Prostate gland (tissue), 2 donors: ENCODE measurements at regions not wholly inside any gene's neighbourhood (a gene's known extent, or its start where the extent isn't known, plus 50 kb on each side); places are given as distances from the start of the nearest gene placed in this dataset.

ENCODE experiments used
- CTCF ChIP-seq, 4 experiments: fragments of 200-600 bp in 2 of 4; fragments of 450-650 bp in 2 of 4; sonication (generic) in 2 of 4; IDR thresholded peaks; 1 replicate in 3 of 4; 2 replicates in 1 of 4; pipeline ENCODE4 v1.5.1; 2016 to 2019; ENCODE audit warnings: antibody characterized with exemption in 4 of 4, mild to moderate bottlenecking in 2 of 4, moderate library complexity in 2 of 4
- POLR2A ChIP-seq: fragments of 450-650 bp; IDR thresholded peaks from one replicate; pipeline ENCODE4 v1.6.1; 2016; ENCODE audit warnings: antibody characterized with exemption, mild to moderate bottlenecking

GRCh38 chr4:65831828-65832227 lies 161.5 kb upstream of the EPHA5 start:
- TF ChIP-seq CTCF (IDR thresholded peaks at IDR 0.05) (no peak), POLR2A (no peak)
